Tibial nerve (tissue), 4 donors: ENCODE measurements at regions not wholly inside any gene's neighbourhood (a gene's known extent, or its start where the extent isn't known, plus 50 kb on each side); places are given as distances from the start of the nearest gene placed in this dataset.

Source experiments
- DNase-seq, 2 donors: peaks; one replicate each; pipeline ENCODE4 v3.0.0-alpha.2; 2019; ENCODE audit warnings: low spot score in 2 of 2
- H3K27ac ChIP-seq, 4 donors: fragments of 200-600 bp; sonication (generic) in 3 of 4; one replicate each; pipeline ENCODE4 v1.5.1; 2017 to 2019; ENCODE audit warnings: mild to moderate bottlenecking in 1 of 4
- H3K27me3 ChIP-seq, 2 donors: fragments of 200-600 bp; sonication (generic) in 1 of 2; one replicate each; pipeline versions ENCODE4 v1.5.1 to v1.6.0; 2017 to 2019
- H3K36me3 ChIP-seq, 3 donors: fragments of 200-600 bp; sonication (generic); one replicate each; pipeline ENCODE4 v1.5.1; 2018 to 2019
- H3K4me1 ChIP-seq, 4 donors: fragments of 200-600 bp; sonication (generic) in 3 of 4; one replicate each; pipeline ENCODE4 v1.5.1; 2017 to 2019
- H3K4me3 ChIP-seq, 4 donors: fragments of 200-600 bp; sonication (generic) in 3 of 4; one replicate each; pipeline ENCODE4 v1.5.1; 2017 to 2019; ENCODE audit warnings: mild to moderate bottlenecking in 1 of 4, moderate library complexity in 1 of 4
- H3K9me3 ChIP-seq, 4 donors: fragments of 200-600 bp; sonication (generic) in 3 of 4; one replicate each; pipeline ENCODE4 v1.5.1; 2017 to 2019
- EP300 ChIP-seq, 2 donors: sonication (generic); formaldehyde crosslinking; IDR thresholded peaks; one replicate each; pipeline ENCODE4 v1.6.1; 2017; ENCODE audit warnings: antibody characterized with exemption in 2 of 2, mild to moderate bottlenecking in 1 of 2
- WGBS, 2 donors: methylation state at CpG; one replicate each; pipeline ENCODE4 v1.1.5; 2018; 5-methylcytosine and 5-hydroxymethylcytosine counted together

DNA sequence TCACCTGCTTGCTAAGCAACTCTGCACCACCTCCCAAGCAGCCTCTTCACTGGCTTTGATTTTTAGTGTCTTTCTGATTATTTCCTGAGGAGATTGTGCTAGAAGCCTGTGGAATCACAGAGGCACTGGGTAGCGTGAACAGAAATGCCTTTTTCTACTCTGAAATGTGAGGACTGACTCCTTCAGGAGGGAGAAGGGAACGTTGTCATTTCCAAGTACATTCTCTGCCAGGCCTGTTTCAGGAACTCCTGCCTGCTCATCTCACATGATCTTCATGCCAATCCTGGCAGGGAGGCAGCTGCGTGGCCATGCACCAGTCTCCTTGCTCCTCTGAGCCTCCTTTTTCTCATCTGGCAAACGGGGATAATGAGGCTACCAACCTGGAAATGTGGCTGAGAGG, 49.8 kb upstream of the PRDM11 start:
- Histone ChIP-seq H3K27ac (no peak overlapping the region), H3K4me3 (no peak overlapping the region), H3K4me1 (peaks cover 0 to 17% (median 10%) of the 10 kb centered on the region in 4 donors), H3K36me3 (no peaks in the 10 kb centered on the region), H3K9me3 (no peaks in the 10 kb centered on the region), H3K27me3 (peaks cover 0 to 9% of the 10 kb centered on the region in 2 donors)
- DNase-seq = no peak
- TF ChIP-seq EP300 (IDR thresholded peaks at IDR 0.05) = no peak
- 60% methylated on average over 4 of the region's 4 CpGs for WGBS, 2 donors
